Ishikawa (cell line): ENCODE measurements at regions not wholly inside any gene's neighbourhood (a gene's known extent, or its start where the extent isn't known, plus 50 kb on each side); places are given as distances from the start of the nearest gene placed in this dataset.

ENCODE experiments used
- CEBPB ChIP-seq: IDR thresholded peaks from 2 replicates; pipeline ENCODE4 v1.6.1; 2012
- CREB1 ChIP-seq: IDR thresholded peaks from 2 replicates; pipeline ENCODE4 v1.6.1; 2012; ENCODE audit warnings: low read depth
- EP300 ChIP-seq: IDR thresholded peaks from 2 replicates; pipeline ENCODE4 v1.6.1; 2012; ENCODE audit warnings: borderline replicate concordance
- FOXM1 ChIP-seq: IDR thresholded peaks from 2 replicates; pipeline ENCODE4 v1.6.1; 2012; ENCODE audit warnings: low read depth, borderline replicate concordance
- NFIC ChIP-seq: IDR thresholded peaks from 2 replicates; pipeline ENCODE4 v1.6.1; 2012
- RAD21 ChIP-seq: IDR thresholded peaks from 2 replicates; pipeline ENCODE4 v1.6.1; 2012; ENCODE audit warnings: low read depth
- TAF1 ChIP-seq: IDR thresholded peaks from 2 replicates; pipeline ENCODE4 v1.6.1; 2012; ENCODE audit warnings: low read depth, mild to moderate bottlenecking
- TCF12 ChIP-seq: IDR thresholded peaks from 2 replicates; pipeline ENCODE4 v1.6.1; 2012; ENCODE audit warnings: low read depth
- TEAD4 ChIP-seq: IDR thresholded peaks from 2 replicates; pipeline ENCODE4 v1.6.1; 2012
- YY1 ChIP-seq: IDR thresholded peaks from 2 replicates; pipeline ENCODE4 v1.6.1; 2012; ENCODE audit warnings: low read depth
- ZBTB7A ChIP-seq: IDR thresholded peaks from 2 replicates; pipeline ENCODE4 v1.6.1; 2012; ENCODE audit warnings: low read depth
- TF ChIP-seq, protein P1 (sequence below): IDR thresholded peaks from 2 replicates; pipeline ENCODE4 v1.6.1; 2012
- TF ChIP-seq, protein P2 (sequence below): IDR thresholded peaks from 2 replicates; pipeline ENCODE4 v1.6.1; 2012
- TF ChIP-seq, protein P3 (sequence below): IDR thresholded peaks from 2 replicates; pipeline ENCODE4 v1.6.1; 2012; ENCODE audit warnings: low read depth, mild to moderate bottlenecking

DNA sequence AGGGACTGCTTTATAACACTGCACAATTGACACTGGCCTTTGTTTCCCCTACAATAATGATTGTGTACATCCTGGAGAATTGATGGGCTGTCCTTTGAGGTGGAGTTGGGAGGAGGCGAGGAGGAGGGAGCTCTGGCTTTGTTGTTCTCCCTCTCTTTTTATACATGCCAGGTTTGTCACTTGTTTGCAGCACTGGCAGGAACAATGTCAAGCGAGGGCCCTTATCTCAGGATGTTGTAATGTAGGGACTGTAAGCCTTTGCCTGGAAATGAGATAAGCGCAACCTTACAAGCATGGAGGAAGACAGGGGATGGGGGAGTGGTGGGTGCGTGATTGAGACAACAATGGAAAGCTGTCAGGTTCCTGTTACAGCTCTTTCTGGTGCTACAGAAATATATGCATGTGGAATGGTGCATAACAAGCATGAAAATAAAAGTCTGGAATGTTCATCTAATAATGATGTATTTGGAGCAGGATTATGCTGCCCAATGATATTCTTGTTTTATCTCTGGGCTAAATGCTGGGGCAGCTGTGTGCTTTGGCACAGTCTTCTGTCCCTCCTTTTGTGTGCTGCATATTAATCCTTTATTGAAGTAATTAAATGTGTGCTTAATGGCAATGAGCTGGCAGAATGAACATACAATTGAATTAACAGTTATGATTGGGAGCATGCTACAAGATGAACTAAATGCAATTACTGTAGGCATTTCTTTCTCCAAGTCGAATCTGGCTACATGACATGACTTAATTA lies 294.4 kb downstream of the GPAT3 start:
- TF ChIP-seq, protein P1, sequence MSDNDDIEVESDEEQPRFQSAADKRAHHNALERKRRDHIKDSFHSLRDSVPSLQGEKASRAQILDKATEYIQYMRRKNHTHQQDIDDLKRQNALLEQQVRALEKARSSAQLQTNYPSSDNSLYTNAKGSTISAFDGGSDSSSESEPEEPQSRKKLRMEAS = no peak
- TF ChIP-seq RAD21 = no peak
- TF ChIP-seq EP300 = no peak
- TF ChIP-seq FOXM1 = no peak
- no peak for TF ChIP-seq NFIC
- TF ChIP-seq, protein P2, sequence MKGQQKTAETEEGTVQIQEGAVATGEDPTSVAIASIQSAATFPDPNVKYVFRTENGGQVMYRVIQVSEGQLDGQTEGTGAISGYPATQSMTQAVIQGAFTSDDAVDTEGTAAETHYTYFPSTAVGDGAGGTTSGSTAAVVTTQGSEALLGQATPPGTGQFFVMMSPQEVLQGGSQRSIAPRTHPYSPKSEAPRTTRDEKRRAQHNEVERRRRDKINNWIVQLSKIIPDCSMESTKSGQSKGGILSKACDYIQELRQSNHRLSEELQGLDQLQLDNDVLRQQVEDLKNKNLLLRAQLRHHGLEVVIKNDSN = no peak
- TF ChIP-seq CEBPB = no peak
- TF ChIP-seq ZBTB7A = no peak

DNA sequence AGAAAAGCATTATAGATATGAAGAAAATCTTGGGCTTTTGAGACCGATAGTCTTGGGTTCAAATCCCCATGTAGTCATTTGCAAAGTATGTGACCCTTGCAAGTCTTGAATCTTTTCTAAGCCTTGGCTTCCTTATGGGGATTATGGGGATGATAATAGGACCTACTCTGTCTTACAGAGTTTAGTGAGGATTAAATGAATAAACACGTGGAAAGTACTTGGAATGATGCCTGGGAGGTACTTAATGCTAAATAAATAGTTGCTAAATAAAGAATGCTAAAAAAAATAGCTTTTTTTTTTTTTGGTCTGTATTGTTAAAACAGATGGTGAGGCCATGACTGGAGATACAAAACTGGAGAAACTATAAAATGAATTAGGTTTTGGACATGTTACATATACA lies 292.7 kb downstream of the GPAT3 start:
- TF ChIP-seq CEBPB (no peak), ZBTB7A (no peak), RAD21 (no peak), YY1 (no peak), CREB1 (no peak)

DNA sequence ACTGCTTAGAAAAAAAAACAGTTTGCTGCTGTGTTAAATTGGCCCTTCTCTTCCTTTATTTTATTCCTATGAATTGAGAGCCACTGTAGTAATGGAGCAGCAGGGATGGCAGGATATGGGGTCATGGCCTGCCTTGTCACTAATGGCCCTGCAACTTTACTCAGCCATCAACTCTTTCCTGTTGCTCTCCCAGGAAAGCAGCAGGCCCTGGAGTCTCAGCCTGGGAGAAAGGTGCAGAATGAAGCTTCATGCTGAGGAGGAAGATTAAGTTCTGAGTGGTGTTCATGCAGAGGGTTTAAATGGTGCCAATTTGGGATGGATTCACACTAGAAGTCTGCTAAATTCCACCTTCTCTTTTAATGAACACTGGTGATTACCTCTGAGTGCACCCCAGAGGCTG lies 285.6 kb downstream of the GPAT3 start:
- TF ChIP-seq ZBTB7A (no peak), CEBPB (no peak), NFIC (no peak), TAF1 (no peak), FOXM1 (no peak), YY1 (no peak), TEAD4 (no peak), TCF12 (no peak), RAD21 (no peak), CREB1 (no peak)
- TF ChIP-seq, protein P2 = no peak
- TF ChIP-seq, protein P3, sequence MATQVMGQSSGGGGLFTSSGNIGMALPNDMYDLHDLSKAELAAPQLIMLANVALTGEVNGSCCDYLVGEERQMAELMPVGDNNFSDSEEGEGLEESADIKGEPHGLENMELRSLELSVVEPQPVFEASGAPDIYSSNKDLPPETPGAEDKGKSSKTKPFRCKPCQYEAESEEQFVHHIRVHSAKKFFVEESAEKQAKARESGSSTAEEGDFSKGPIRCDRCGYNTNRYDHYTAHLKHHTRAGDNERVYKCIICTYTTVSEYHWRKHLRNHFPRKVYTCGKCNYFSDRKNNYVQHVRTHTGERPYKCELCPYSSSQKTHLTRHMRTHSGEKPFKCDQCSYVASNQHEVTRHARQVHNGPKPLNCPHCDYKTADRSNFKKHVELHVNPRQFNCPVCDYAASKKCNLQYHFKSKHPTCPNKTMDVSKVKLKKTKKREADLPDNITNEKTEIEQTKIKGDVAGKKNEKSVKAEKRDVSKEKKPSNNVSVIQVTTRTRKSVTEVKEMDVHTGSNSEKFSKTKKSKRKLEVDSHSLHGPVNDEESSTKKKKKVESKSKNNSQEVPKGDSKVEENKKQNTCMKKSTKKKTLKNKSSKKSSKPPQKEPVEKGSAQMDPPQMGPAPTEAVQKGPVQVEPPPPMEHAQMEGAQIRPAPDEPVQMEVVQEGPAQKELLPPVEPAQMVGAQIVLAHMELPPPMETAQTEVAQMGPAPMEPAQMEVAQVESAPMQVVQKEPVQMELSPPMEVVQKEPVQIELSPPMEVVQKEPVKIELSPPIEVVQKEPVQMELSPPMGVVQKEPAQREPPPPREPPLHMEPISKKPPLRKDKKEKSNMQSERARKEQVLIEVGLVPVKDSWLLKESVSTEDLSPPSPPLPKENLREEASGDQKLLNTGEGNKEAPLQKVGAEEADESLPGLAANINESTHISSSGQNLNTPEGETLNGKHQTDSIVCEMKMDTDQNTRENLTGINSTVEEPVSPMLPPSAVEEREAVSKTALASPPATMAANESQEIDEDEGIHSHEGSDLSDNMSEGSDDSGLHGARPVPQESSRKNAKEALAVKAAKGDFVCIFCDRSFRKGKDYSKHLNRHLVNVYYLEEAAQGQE = no peak
- TF ChIP-seq, protein P1 = no peak

DNA sequence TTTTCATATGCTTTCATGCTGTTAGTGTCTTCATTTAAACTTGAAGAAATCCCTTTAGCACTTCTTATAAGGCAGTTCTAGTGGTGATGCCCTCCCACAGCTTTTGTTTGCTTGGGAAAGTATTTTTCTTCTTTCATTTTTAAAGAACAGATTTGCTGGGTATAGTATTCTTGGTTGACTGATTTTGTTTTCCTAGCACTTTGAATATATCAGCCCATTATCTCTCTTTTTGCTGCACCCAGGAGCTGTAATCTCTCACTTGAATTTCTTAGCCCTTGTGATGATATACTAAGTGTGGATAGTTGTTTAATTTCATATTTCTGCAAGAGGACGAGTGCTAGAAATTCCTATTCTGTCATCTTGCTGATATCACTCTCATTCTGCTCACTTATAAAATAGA lies 283.7 kb downstream of the GPAT3 start:
- TF ChIP-seq NFIC = no peak
- no peak for TF ChIP-seq CEBPB
- TF ChIP-seq ZBTB7A = no peak
- TF ChIP-seq, protein P3 = no peak

DNA sequence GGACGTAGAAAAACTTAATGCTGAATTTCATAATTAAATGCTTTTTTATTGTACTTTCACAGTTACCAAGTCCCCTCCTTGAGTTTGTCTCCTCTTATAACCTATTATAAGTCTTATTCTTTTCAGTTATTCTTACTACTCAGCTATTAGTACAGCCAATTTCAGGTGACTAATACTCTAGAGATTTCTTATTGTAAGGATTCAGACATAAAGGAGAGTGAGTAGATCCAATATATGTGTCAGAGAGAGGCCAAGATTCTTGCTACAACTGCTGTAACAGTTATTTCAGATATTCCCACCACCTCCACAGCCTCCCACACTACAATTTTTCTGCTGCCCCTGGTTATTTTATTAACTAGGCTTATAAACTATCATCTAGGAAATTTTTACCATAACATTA lies 274.5 kb downstream of the GPAT3 start:
- TF ChIP-seq EP300 = no peak
- TF ChIP-seq ZBTB7A = no peak
- TF ChIP-seq YY1 = no peak

DNA sequence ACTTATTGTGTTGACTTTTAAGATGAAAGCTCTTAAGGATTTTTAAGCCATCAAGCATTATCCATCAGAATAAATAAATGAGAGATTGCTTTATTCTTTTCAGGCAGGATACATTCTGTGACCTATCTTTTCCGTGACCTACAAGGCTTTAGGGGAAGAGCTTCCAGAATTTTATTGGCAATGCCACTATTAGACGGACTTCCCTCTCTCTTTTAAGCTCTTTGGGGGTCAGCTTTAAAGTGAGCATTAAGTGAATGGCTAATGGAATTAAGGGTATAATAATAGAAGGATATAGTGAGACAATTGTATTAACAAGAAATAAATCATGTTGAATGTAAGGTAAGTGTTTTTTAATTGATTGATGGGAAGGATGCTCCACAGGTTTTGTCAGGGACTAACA lies 273.7 kb downstream of the GPAT3 start:
- TF ChIP-seq, protein P1 = no peak
- TF ChIP-seq, protein P3 = no peak
- TF ChIP-seq ZBTB7A = no peak
